GM12801 (cell line): ENCODE measurements at regions not wholly inside any gene's neighbourhood (a gene's known extent, or its start where the extent isn't known, plus 50 kb on each side); places are given as distances from the start of the nearest gene placed in this dataset.

ENCODE experiments used
- TF ChIP-seq, protein P1 (sequence below): IDR thresholded peaks from one replicate; pipeline ENCODE4 v1.5.1; 2011; ENCODE audit warnings: control low read depth; ENCODE audit not compliant: insufficient read length; ENCODE audit errors: extremely low read depth

- TF ChIP-seq, protein P1, sequence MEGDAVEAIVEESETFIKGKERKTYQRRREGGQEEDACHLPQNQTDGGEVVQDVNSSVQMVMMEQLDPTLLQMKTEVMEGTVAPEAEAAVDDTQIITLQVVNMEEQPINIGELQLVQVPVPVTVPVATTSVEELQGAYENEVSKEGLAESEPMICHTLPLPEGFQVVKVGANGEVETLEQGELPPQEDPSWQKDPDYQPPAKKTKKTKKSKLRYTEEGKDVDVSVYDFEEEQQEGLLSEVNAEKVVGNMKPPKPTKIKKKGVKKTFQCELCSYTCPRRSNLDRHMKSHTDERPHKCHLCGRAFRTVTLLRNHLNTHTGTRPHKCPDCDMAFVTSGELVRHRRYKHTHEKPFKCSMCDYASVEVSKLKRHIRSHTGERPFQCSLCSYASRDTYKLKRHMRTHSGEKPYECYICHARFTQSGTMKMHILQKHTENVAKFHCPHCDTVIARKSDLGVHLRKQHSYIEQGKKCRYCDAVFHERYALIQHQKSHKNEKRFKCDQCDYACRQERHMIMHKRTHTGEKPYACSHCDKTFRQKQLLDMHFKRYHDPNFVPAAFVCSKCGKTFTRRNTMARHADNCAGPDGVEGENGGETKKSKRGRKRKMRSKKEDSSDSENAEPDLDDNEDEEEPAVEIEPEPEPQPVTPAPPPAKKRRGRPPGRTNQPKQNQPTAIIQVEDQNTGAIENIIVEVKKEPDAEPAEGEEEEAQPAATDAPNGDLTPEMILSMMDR = no peak
These were observed 573.3 kb downstream of the PTPRU start for GRCh38 chr1:29809446-29810120.

GRCh38 chr1:29808141-29808995, 572.0 kb downstream of the PTPRU start:
- TF ChIP-seq, protein P1 = no peak

DNA sequence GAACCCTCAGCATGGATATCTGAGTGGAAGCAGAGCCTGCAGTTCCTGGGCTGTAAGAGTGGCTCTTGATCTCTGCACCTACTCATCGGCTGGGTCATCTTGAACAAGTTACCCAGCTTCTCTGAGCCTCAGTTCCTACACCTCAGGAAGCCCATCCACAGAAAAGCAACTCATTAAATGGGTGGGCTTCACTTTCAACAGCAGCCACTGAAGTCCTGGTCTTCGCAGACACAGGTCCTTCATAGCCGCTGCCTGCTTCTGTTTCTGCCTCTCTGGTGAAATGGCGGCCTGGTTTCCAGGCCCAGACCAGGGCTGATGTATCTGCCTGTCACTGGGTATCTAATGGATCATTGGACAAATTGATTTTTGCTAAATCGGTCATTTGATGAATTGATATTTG, 571.4 kb downstream of the PTPRU start:
- TF ChIP-seq, protein P1 = no peak

DNA sequence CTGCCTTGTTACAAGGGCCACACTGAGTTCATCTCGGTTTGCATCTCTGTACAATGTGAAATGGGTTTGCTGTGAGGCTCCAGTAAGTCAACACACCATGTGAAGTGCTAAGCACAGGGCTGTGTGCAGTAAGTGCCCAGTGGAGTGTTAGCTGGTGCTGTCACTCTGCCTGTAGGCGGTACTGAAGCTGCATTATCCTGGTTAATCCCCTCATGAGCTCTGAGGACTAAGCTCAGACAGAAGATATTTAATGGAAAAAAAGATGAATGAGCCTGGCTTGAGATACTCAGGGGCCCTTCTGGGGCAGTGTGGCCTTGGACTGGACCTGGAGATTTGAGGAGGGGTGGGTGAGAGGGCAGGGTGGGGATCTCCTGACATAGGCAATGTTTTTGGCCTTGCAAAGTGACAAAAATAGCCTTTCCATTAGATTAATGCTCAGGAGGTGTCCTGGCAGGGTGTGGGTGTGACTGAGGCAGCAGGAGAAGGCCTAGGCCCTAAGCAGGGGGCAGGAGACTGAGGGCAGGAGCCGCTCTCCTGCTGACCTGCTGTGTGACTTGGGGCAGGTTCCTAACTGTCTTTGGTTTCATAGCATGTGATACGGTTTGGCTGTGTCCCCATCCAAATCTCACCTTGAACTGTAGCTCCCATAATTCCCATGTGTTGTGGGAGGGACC, 570.5 kb downstream of the PTPRU start:
- TF ChIP-seq, protein P1 = no peak

DNA sequence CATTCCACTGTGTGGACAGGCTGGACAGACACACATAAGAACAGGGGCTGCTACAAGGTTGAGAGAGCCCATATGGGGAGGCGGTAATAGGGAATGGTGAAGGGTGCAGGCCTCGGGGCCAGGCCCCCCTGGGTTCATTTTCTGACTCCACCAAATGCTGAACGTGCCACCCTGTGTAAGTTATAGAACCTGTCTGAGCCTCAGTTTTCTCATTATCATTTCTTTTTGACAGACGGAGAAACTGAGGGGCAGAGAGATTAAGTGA, 569.5 kb downstream of the PTPRU start:
- TF ChIP-seq, protein P1 = no peak

DNA sequence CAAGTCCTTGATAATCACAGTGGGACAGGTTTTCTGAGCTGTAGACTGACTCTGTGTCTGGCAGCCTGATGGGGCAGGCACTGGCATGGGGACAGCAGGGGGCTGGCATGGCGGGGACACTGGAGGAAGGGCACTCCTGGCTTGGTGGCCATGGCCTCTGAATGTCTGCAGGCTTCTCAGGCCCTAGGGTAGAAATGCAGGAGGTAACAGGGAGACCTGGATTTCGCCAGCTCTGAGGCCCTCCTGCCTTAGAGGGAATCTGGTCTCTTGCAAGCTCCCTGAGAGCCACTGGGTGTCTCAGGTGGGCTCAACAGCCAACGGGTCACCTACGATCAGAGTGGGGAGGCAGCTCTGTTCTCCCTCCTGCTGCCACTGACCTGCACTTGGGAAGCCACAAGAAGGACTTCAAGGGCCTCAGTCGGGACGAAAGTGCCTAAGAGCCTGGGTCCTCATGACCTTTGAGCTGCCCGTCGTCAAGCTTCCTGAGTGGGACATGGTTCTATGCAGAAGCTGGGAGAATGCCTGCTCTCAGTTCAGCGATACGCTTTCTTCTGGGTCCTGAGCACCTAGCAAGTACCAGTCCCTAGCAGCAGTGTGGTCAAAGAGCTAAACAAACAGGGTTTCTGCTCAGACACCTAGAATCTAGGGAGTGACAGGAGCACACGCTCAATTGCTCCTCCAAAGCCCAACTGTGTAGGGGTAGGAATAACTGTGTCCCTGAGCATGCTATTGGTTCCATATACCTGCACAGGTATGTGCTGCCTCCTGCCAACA, 569.0 kb downstream of the PTPRU start:
- TF ChIP-seq, protein P1 = no peak
